H1 (cell line): ENCODE measurements at regions not wholly inside any gene's neighbourhood (a gene's known extent, or its start where the extent isn't known, plus 50 kb on each side); places are given as distances from the start of the nearest gene placed in this dataset.

Experiments used
- CTCF ChIA-PET: fragments of 300-600 bp; sonication (Branson Sonifier 250); formaldehyde crosslinking; loops from one replicate; lab custom pipeline; 2021; ENCODE audit not compliant: partially characterized antibody; lab: Charles Lee
- POLR2A ChIA-PET: fragments of 300-600 bp; sonication (Branson Sonifier 250); formaldehyde crosslinking; loops from one replicate; lab custom pipeline; 2021; ENCODE audit warnings: inconsistent platforms; ENCODE audit not compliant: partially characterized antibody; lab: Charles Lee
- DNase-seq, 2 experiments: peaks; one replicate each; pipeline versions ENCODE4 v3.0.0 to v3.0.0-alpha.2; 2010 to 2022; ENCODE audit warnings: low spot score in 2 of 2, low read depth in 1 of 2, mixed read lengths in 1 of 2
- FAIRE-seq: peaks from 2 replicates; lab custom pipeline; 2011; peaks lifted over from hg19 to GRCh38; lab: Jason Lieb, UNC
- H2AFZ ChIP-seq: 2 replicates; pipeline ENCODE4 v1.8.1; 2012; ENCODE audit warnings: low read length, inconsistent platforms
- H2AK5ac ChIP-seq: 2 replicates; pipeline ENCODE4 v1.6.1; 2013; ENCODE audit warnings: low read depth, low read length
- H2BK120ac ChIP-seq: replicated peaks from 2 replicates; pipeline ENCODE3; 2013; ENCODE audit warnings: low read depth, low read length, inconsistent platforms
- H2BK12ac ChIP-seq: 2 replicates; pipeline ENCODE4 v1.6.1; 2013; ENCODE audit warnings: low read depth, low read length
- H2BK15ac ChIP-seq: 2 replicates; pipeline ENCODE4 v1.6.1; 2013; ENCODE audit warnings: low read length
- H2BK20ac ChIP-seq: 2 replicates; pipeline ENCODE4 v1.6.1; 2013; ENCODE audit warnings: low read length
- H2BK5ac ChIP-seq: 2 replicates; pipeline ENCODE4 v1.6.1; 2013; ENCODE audit warnings: low read depth, low read length
- H3K14ac ChIP-seq: 2 replicates; pipeline ENCODE4 v1.6.1; 2013; ENCODE audit warnings: inconsistent platforms; ENCODE audit not compliant: insufficient read length
- H3K18ac ChIP-seq: 2 replicates; pipeline ENCODE4 v1.6.1; 2013; ENCODE audit warnings: low read length; ENCODE audit errors: extremely low read depth
- H3K23ac ChIP-seq: 2 replicates; pipeline ENCODE4 v1.6.1; 2013; ENCODE audit warnings: inconsistent platforms; ENCODE audit not compliant: insufficient read length
- H3K23me2 ChIP-seq: 2 replicates; pipeline ENCODE4 v1.6.1; 2013; ENCODE audit warnings: low read depth, low read length
- H3K27ac ChIP-seq: 2 replicates; pipeline ENCODE4 v1.6.1; 2011; ENCODE audit warnings: low read depth, low read length, inconsistent platforms
- H3K27me3 ChIP-seq, 4 experiments: replicated peaks in 1 of 4; 1 replicate in 1 of 4; 2 replicates in 3 of 4; pipeline versions ENCODE4 v1.6.1 to v1.8.1; 2011 to 2013; ENCODE audit warnings: low read length in 3 of 4, mild to moderate bottlenecking in 3 of 4, inconsistent platforms in 2 of 4, mixed read lengths in 2 of 4, moderate library complexity in 1 of 4; ENCODE audit not compliant: control insufficient read depth in 3 of 4, insufficient read depth in 3 of 4; ENCODE audit errors: extremely low read depth in 1 of 4
- H3K36me3 ChIP-seq, 4 experiments: 2 replicates each; pipeline versions ENCODE4 v1.6.1 to v1.8.1; 2011 to 2013; ENCODE audit warnings: mild to moderate bottlenecking in 4 of 4, low read length in 3 of 4, moderate library complexity in 2 of 4, control low read depth in 1 of 4, inconsistent platforms in 1 of 4; ENCODE audit not compliant: insufficient read depth in 4 of 4, control insufficient read depth in 2 of 4
- H3K4ac ChIP-seq: replicated peaks from 2 replicates; pipeline ENCODE3; 2013; ENCODE audit warnings: low read length, low read depth, mixed read lengths, inconsistent platforms; ENCODE audit not compliant: insufficient read length
- H3K4me1 ChIP-seq, 4 experiments: replicated peaks in 1 of 4; 1 replicate in 1 of 4; 2 replicates in 3 of 4; pipeline versions ENCODE4 v1.6.1 to v1.8.1; 2011 to 2013; ENCODE audit warnings: low read length in 3 of 4, inconsistent platforms in 2 of 4, mixed read lengths in 1 of 4; ENCODE audit not compliant: insufficient read depth in 4 of 4, control insufficient read depth in 3 of 4
- H3K4me2 ChIP-seq, 2 experiments: 2 replicates each; pipeline versions ENCODE4 v1.6.1 to v1.8.1; 2011 to 2013; ENCODE audit warnings: low read depth in 2 of 2, low read length in 2 of 2, control low read depth in 1 of 2, inconsistent platforms in 1 of 2, mild to moderate bottlenecking in 1 of 2; ENCODE audit not compliant: insufficient read depth in 1 of 2
- H3K4me3 ChIP-seq, 4 experiments: fragments of 200-600, 300-600 bp in 1 of 4; sonication (generic), shearing (Covaris generic), sonication (Bioruptor Twin) in 1 of 4; 2 replicates each; pipeline versions ENCODE4 v1.5.1 to v1.8.1; 2011 to 2016; ENCODE audit warnings: low read length in 4 of 4, low read depth in 3 of 4, control low read depth in 2 of 4, inconsistent platforms in 2 of 4, mild to moderate bottlenecking in 2 of 4, mixed read lengths in 1 of 4, moderate library complexity in 1 of 4; ENCODE audit not compliant: insufficient read depth in 2 of 4; ENCODE audit errors: extremely low read depth in 1 of 4
- H3K56ac ChIP-seq: replicated peaks from 2 replicates; pipeline ENCODE3; 2013; ENCODE audit warnings: low read depth, mild to moderate bottlenecking, mixed read lengths, low read length, inconsistent platforms; ENCODE audit not compliant: insufficient read length
- H3K79me1 ChIP-seq: 2 replicates; pipeline ENCODE4 v1.6.1; 2013; ENCODE audit warnings: low read depth, low read length, control low read depth
- H3K79me2 ChIP-seq, 2 experiments: 2 replicates each; pipeline versions ENCODE4 v1.6.1 to v1.8.1; 2012 to 2013; ENCODE audit warnings: low read length in 2 of 2, mild to moderate bottlenecking in 2 of 2, inconsistent platforms in 1 of 2; ENCODE audit not compliant: insufficient read depth in 2 of 2, control insufficient read depth in 1 of 2
- H3K9ac ChIP-seq, 4 experiments: replicated peaks in 1 of 4; 1 replicate in 1 of 4; 2 replicates in 3 of 4; pipeline versions ENCODE4 v1.6.1 to v1.8.1; 2011 to 2013; ENCODE audit warnings: low read depth in 3 of 4, low read length in 3 of 4, control low read depth in 2 of 4, mild to moderate bottlenecking in 2 of 4, moderate library complexity in 2 of 4, inconsistent platforms in 1 of 4; ENCODE audit errors: extremely low read depth in 1 of 4
- H3K9me3 ChIP-seq, 2 experiments: 2 replicates each; pipeline versions ENCODE4 v1.6.1 to v1.8.1; 2012 to 2013; ENCODE audit warnings: mild to moderate bottlenecking in 2 of 2, moderate library complexity in 2 of 2, control low read depth in 1 of 2, inconsistent platforms in 1 of 2, low read depth in 1 of 2, low read length in 1 of 2, mixed read lengths in 1 of 2; ENCODE audit not compliant: insufficient read depth in 2 of 2
- H4K20me1 ChIP-seq, 2 experiments: replicated peaks in 1 of 2; 2 replicates each; pipeline versions ENCODE3 to v1.8.1; 2011 to 2013; ENCODE audit warnings: inconsistent platforms in 2 of 2, low read length in 2 of 2, mild to moderate bottlenecking in 1 of 2; ENCODE audit not compliant: insufficient read depth in 2 of 2, control insufficient read depth in 1 of 2
- H4K5ac ChIP-seq: 2 replicates; pipeline ENCODE4 v1.6.1; 2013; ENCODE audit warnings: low read length, low read depth, mixed read lengths, inconsistent platforms; ENCODE audit not compliant: insufficient read length
- H4K8ac ChIP-seq: 2 replicates; pipeline ENCODE4 v1.8.0; 2013; ENCODE audit warnings: mild to moderate bottlenecking, moderate library complexity, low read length, inconsistent platforms; ENCODE audit not compliant: insufficient read depth; ENCODE audit errors: extremely low read depth
- H4K91ac ChIP-seq: replicated peaks from 2 replicates; pipeline ENCODE3; 2013; ENCODE audit warnings: low read length, mixed read lengths, inconsistent platforms; ENCODE audit not compliant: insufficient read length
- JUND ChIP-seq: IDR thresholded peaks from 2 replicates; pipeline ENCODE4 v1.6.1; 2011; ENCODE audit warnings: mild to moderate bottlenecking, improper control_type of control experiment, low read length
- MAX ChIP-seq: IDR thresholded peaks from 2 replicates; pipeline ENCODE4 v1.6.1; 2012; ENCODE audit warnings: inconsistent platforms
- POLR2AphosphoS5 ChIP-seq: IDR thresholded peaks from 2 replicates; pipeline ENCODE4 v1.6.1; 2011; ENCODE audit warnings: low read depth, low read length
- RAD21 ChIP-seq, 2 experiments: IDR thresholded peaks in 1 of 2; conservative IDR thresholded peaks in 1 of 2; 2 replicates each; pipeline ENCODE4 v1.6.1; 2011; ENCODE audit warnings: low read depth in 2 of 2, low read length in 2 of 2, improper control_type of control experiment in 1 of 2, inconsistent platforms in 1 of 2, mild to moderate bottlenecking in 1 of 2, moderate library complexity in 1 of 2
- SAP30 ChIP-seq: fragments of 300-600 bp; sonication (generic); IDR thresholded peaks from 2 replicates; pipeline ENCODE4 v1.7.1; 2012; ENCODE audit warnings: low read length, moderate library complexity, mild to moderate bottlenecking, inconsistent platforms; ENCODE audit not compliant: insufficient read depth, insufficient replicate concordance
- USF2 ChIP-seq: IDR thresholded peaks from 2 replicates; pipeline ENCODE4 v1.6.1; 2011; ENCODE audit warnings: low read length, improper control_type of control experiment
- WGBS, 2 experiments: shearing (Covaris generic) in 1 of 2; methylation state at CpG; one replicate each; pipeline versions ENCODE4 v1.1.6 to v1.1.7; 2013 to 2015; ENCODE audit warnings: low lambda C conversion rate in 2 of 2, mixed read lengths in 2 of 2, inconsistent platforms in 1 of 2, low coverage in 1 of 2, missing lambda C conversion rate in 1 of 2; ENCODE audit not compliant: insufficient replicate concordance in 2 of 2, insufficient coverage in 1 of 2, insufficient read length in 1 of 2; ENCODE audit errors: extremely low coverage in 1 of 2, missing lambda C conversion rate in 1 of 2; 5-methylcytosine and 5-hydroxymethylcytosine counted together

GRCh38 chr2:145002624-145003023, 482.7 kb upstream of the ZEB2 start:
- no peak overlapping the region for H3K4ac ChIP-seq
- no peak overlapping the region for H2BK120ac ChIP-seq
- no peak overlapping the region for H4K5ac ChIP-seq
- H2BK12ac ChIP-seq = no peak overlapping the region
- no peak for FAIRE-seq
- no peaks in the 10 kb centered on the region for H4K20me1 ChIP-seq
- no peak overlapping the region for H2AFZ ChIP-seq
- H3K23me2 ChIP-seq = no peaks in the 10 kb centered on the region
- H2AK5ac ChIP-seq = no peak overlapping the region
- H3K27me3 ChIP-seq = peaks cover 0 to 1% (median 0%) of the 10 kb centered on the region in 4 experiments; a peak in 1 of 7 replicates
- no peaks in the 10 kb centered on the region for H3K79me1 ChIP-seq
- H3K23ac ChIP-seq = no peak overlapping the region
- H2BK15ac ChIP-seq = no peak overlapping the region
- TF ChIP-seq JUND = no peak
- no peak for TF ChIP-seq MAX
- TF ChIP-seq USF2 = no peak
- peak in 1 of 2 experiments; percentile 14; a peak in 1 of 4 replicates for TF ChIP-seq RAD21 (IDR thresholded peaks at IDR 0.05 in 1 of 2, conservative IDR thresholded peaks at IDR 0.05 in 1 of 2; ENCODE audit: low read depth in 2 of 2, low read length in 2 of 2)
- no peak for TF ChIP-seq POLR2AphosphoS5
- TF ChIP-seq SAP30 = no peak
- TF ChIP-seq, all 59 proteins: peak for 1
- POLR2A ChIA-PET = no interaction called here
- Histone ChIP-seq H3K9me3 (no peaks in the 10 kb centered on the region), H3K14ac (no peak overlapping the region), H4K91ac (no peak overlapping the region), H3K79me2 (no peaks in the 10 kb centered on the region), H4K8ac (no peak overlapping the region), H3K56ac (no peak overlapping the region), H3K18ac (no peak overlapping the region), H3K9ac (no peak overlapping the region), H3K27ac (no peak overlapping the region), H3K4me2 (no peak overlapping the region), H3K36me3 (no peaks in the 10 kb centered on the region), H2BK20ac (no peak overlapping the region), H2BK5ac (no peak overlapping the region), H3K4me1 (no peaks in the 10 kb centered on the region), H3K4me3 (no peak overlapping the region)
- no peak for DNase-seq
- CTCF ChIA-PET = interaction anchor here (1.4 kb wide), 1 partner anchor 21 kb away, joined by 5 read pairs; no protein-coding TSS in a partner anchor
- WGBS, 2 experiments = 91% methylated on average over 1 of the region's 1 CpG; no CpG with 5 or more reads in 1 of the 2 experiments
